Endothelial cell of umbilical vein (primary cell): ENCODE measurements at regions not wholly inside any gene's neighbourhood (a gene's known extent, or its start where the extent isn't known, plus 50 kb on each side); places are given as distances from the start of the nearest gene placed in this dataset.

ENCODE experiments used
- BruUV-seq: library from RNA; stranded (reverse); fragments of 400-500 nt; replicated peaks from 2 replicates; lab custom pipeline; 2021; lab: Mats Ljungman, UMichigan
- CTCF ChIA-PET: fragments of 300-600, 350-600 bp; sonication (Branson Sonifier 250); formaldehyde crosslinking; loops from one replicate; lab custom pipeline; 2021; ENCODE audit warnings: antibody characterized with exemption, inconsistent platforms; lab: Charles Lee
- POLR2A ChIA-PET: fragments of 300-600, 350-600 bp; sonication (Branson Sonifier 250); formaldehyde crosslinking; loops from one replicate; lab custom pipeline; 2021; ENCODE audit warnings: antibody characterized with exemption, inconsistent platforms; lab: Charles Lee
- DNase-seq: peaks from one replicate; pipeline ENCODE4 v3.0.0-alpha.2; 2011; ENCODE audit warnings: low read depth, low spot score
- FAIRE-seq: peaks from 2 replicates; lab custom pipeline; 2011; peaks lifted over from hg19 to GRCh38; lab: Jason Lieb, UNC
- H2AFZ ChIP-seq: 2 replicates; pipeline ENCODE4 v1.6.0; 2012; ENCODE audit warnings: low read depth, low read length, control low read depth, inconsistent platforms
- H3K27ac ChIP-seq: 2 replicates; pipeline ENCODE4 v1.5.1; 2011; ENCODE audit warnings: low read depth, mild to moderate bottlenecking, control low read depth, low read length, moderate library complexity; ENCODE audit not compliant: insufficient read depth
- H3K27me3 ChIP-seq, 2 experiments: 2 replicates each; pipeline versions ENCODE4 v1.6.0 to v1.6.1; 2011; ENCODE audit warnings: low read length in 2 of 2, mixed read lengths in 1 of 2; ENCODE audit not compliant: control insufficient read depth in 2 of 2, insufficient read depth in 2 of 2
- H3K36me3 ChIP-seq, 2 experiments: 2 replicates in 1 of 2; 3 replicates in 1 of 2; pipeline ENCODE4 v1.5.1; 2011; ENCODE audit warnings: low read length in 2 of 2, mild to moderate bottlenecking in 1 of 2, moderate library complexity in 1 of 2; ENCODE audit not compliant: control insufficient read depth in 2 of 2, insufficient read depth in 2 of 2; ENCODE audit errors: extremely low read depth in 1 of 2
- H3K4me1 ChIP-seq: 3 replicates; pipeline ENCODE4 v1.5.1; 2011; ENCODE audit warnings: mild to moderate bottlenecking, low read length; ENCODE audit not compliant: control insufficient read depth, insufficient read depth; ENCODE audit errors: extremely low read depth
- H3K4me2 ChIP-seq: 2 replicates; pipeline ENCODE4 v1.6.1; 2011; ENCODE audit warnings: low read length, control low read depth, mixed read lengths; ENCODE audit not compliant: insufficient read depth
- H3K4me3 ChIP-seq, 3 experiments: fragments of 200-600 bp in 1 of 3; sonication (generic), shearing (Covaris generic) in 1 of 3; replicated peaks in 1 of 3; 2 replicates each; pipeline ENCODE4 v1.5.1; 2011 to 2016; ENCODE audit warnings: control low read depth in 3 of 3, low read length in 3 of 3, mild to moderate bottlenecking in 2 of 3, inconsistent platforms in 1 of 3, low read depth in 1 of 3, moderate library complexity in 1 of 3; ENCODE audit not compliant: insufficient read depth in 1 of 3
- H3K79me2 ChIP-seq: 2 replicates; pipeline ENCODE4 v1.6.0; 2012; ENCODE audit warnings: low read length, inconsistent platforms; ENCODE audit not compliant: control insufficient read depth, insufficient read depth
- H3K9ac ChIP-seq: replicated peaks from 2 replicates; pipeline ENCODE3; 2011; ENCODE audit warnings: low read length, control low read depth; ENCODE audit not compliant: insufficient read depth; ENCODE audit errors: extremely low read depth
- H3K9me1 ChIP-seq: replicated peaks from 3 replicates; pipeline ENCODE4 v1.6.0; 2011; ENCODE audit warnings: mild to moderate bottlenecking, low read length; ENCODE audit not compliant: control insufficient read depth, insufficient read depth; ENCODE audit errors: extremely low read depth
- H3K9me3 ChIP-seq: replicated peaks from 2 replicates; pipeline ENCODE4 v1.5.1; 2012; ENCODE audit warnings: low read length, inconsistent platforms; ENCODE audit not compliant: control insufficient read depth, insufficient read depth
- H4K20me1 ChIP-seq: replicated peaks from 2 replicates; pipeline ENCODE3; 2011; ENCODE audit warnings: mild to moderate bottlenecking, low read length; ENCODE audit not compliant: control insufficient read depth, insufficient read depth; ENCODE audit errors: extremely low read depth
- CTCF ChIP-seq, 2 donors: IDR thresholded peaks; 1 replicate in 1 of 2; 2 replicates in 1 of 2; pipeline ENCODE4 v1.5.1; 2011; ENCODE audit warnings: low read length in 2 of 2, mild to moderate bottlenecking in 2 of 2, moderate library complexity in 2 of 2, control low read depth in 1 of 2, inconsistent platforms in 1 of 2, low read depth in 1 of 2; ENCODE audit not compliant: insufficient read depth in 1 of 2; ENCODE audit errors: extremely low read depth in 1 of 2
- EZH2 ChIP-seq: IDR thresholded peaks from 2 replicates; pipeline ENCODE4 v1.6.1; 2012; ENCODE audit warnings: borderline replicate concordance, low read depth, mild to moderate bottlenecking, moderate library complexity, low read length, inconsistent platforms; ENCODE audit not compliant: severe bottlenecking
- FOS ChIP-seq: IDR thresholded peaks from 2 replicates; pipeline ENCODE4 v1.6.1; 2011; ENCODE audit warnings: mild to moderate bottlenecking, low read length, moderate library complexity, borderline replicate concordance; ENCODE audit not compliant: insufficient read depth
- GATA2 ChIP-seq: IDR thresholded peaks from 2 replicates; pipeline ENCODE4 v1.7.0; 2011; ENCODE audit warnings: low read depth, mild to moderate bottlenecking, moderate library complexity, mixed read lengths, low read length; ENCODE audit not compliant: insufficient read length, insufficient read depth
- MAX ChIP-seq: IDR thresholded peaks from 2 replicates; pipeline ENCODE4 v1.6.1; 2011; ENCODE audit not compliant: insufficient read depth, insufficient read length
- MYC ChIP-seq: IDR thresholded peaks from one replicate; pipeline ENCODE4 v1.6.1; 2011; ENCODE audit warnings: mild to moderate bottlenecking, low read depth, low read length
- POLR2A ChIP-seq: IDR thresholded peaks from 2 replicates; pipeline ENCODE4 v1.6.1; 2012; ENCODE audit warnings: low read depth, mild to moderate bottlenecking, control low read depth, low read length
- POLR2AphosphoS5 ChIP-seq: IDR thresholded peaks from 2 replicates; pipeline ENCODE4 v1.6.1; 2012; ENCODE audit warnings: low read depth, mild to moderate bottlenecking, control low read depth, low read length, moderate library complexity; ENCODE audit not compliant: insufficient read depth
- dilution Hi-C: fragments of 300-500 bp; cut with MboI; formaldehyde crosslinking; loops from one replicate; pipeline ENCODE4 v1.15.0; 2019; ENCODE audit warnings: low sequenced_read_pairs; ENCODE audit not compliant: extremely low pct_ligation_motif_present
- intact Hi-C: fragments of 100-400 bp; cut with micrococcal nuclease; formaldehyde crosslinking; loops from one replicate; pipeline ENCODE4 v1.10.0; 2022

DNA sequence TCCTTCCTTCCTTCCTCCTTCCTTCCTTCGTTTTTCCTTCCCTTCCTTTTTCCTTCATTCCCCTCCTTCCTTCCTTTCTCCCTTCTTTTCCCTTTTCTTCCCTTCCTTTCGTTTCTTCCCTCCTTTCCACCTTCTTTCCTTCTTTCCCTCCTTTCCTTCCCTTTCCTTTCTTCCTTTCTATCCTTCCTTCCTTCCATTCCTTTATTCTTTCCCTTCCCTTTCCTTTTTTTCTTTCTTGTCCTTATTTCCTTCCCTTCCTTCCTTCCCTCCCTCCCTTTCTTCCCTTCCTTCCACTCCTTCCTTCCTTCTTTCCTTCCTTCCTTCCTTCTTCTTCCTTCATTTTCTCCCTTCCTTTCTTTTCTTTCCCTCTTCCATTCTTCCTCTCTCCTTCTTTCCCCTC is 394.6 kb downstream of the GABRB3 start:
- TF ChIP-seq GATA2 (no peak), MAX (no peak), EZH2 (no peak), MYC (no peak), FOS (no peak), CTCF (IDR thresholded peaks at IDR 0.05; ENCODE audit: extremely low read depth in 1 of 2, insufficient read depth in 1 of 2, low read depth in 1 of 2, low read length in 2 of 2) (no peak), POLR2A (no peak)
- no TSS peak for BruUV-seq
- H3K9me3 ChIP-seq, result peaks cover 13% of the 10 kb centered on the region
- H4K20me1 ChIP-seq, result no peaks in the 10 kb centered on the region
- dilution Hi-C loops (no loop called here), intact Hi-C loops (no loop called here)
- DNase-seq, result no peak
- no peak for FAIRE-seq
- no peaks in the 10 kb centered on the region for H3K36me3 ChIP-seq
- no peak overlapping the region for H3K4me3 ChIP-seq
- no peak overlapping the region for H3K27ac ChIP-seq
- H3K4me1 ChIP-seq, result no peaks in the 10 kb centered on the region
- no peak overlapping the region for H2AFZ ChIP-seq
- no peak overlapping the region for H3K4me2 ChIP-seq
- H3K79me2 ChIP-seq, result no peaks in the 10 kb centered on the region
- H3K27me3 ChIP-seq, result no peaks in the 10 kb centered on the region
- ChIA-PET CTCF (no interaction called here), POLR2A (no interaction called here)
- H3K9ac ChIP-seq, result no peak overlapping the region
- H3K9me1 ChIP-seq, result no peaks in the 10 kb centered on the region

- H3K9ac ChIP-seq, result no peak overlapping the region
- no peak overlapping the region for H3K4me2 ChIP-seq
- H3K9me1 ChIP-seq, result no peaks in the 10 kb centered on the region
- ChIA-PET CTCF (no interaction called here), POLR2A (no interaction called here)
- no peak overlapping the region for H3K4me3 ChIP-seq
- no peaks in the 10 kb centered on the region for H3K27me3 ChIP-seq
- BruUV-seq, result no TSS peak
- no peaks in the 10 kb centered on the region for H4K20me1 ChIP-seq
- H3K36me3 ChIP-seq, result no peaks in the 10 kb centered on the region
- dilution Hi-C loops, result no loop called here
- H2AFZ ChIP-seq, result no peak overlapping the region
- H3K4me1 ChIP-seq, result no peaks in the 10 kb centered on the region
- H3K27ac ChIP-seq, result no peak overlapping the region
- H3K79me2 ChIP-seq, result no peaks in the 10 kb centered on the region
- FAIRE-seq (no peak), DNase-seq (no peak)
- H3K9me3 ChIP-seq, result peaks cover 13% of the 10 kb centered on the region
- intact Hi-C loops, result no loop called here
- no peak for TF ChIP-seq POLR2AphosphoS5
- TF ChIP-seq MYC, result no peak
- no peak for TF ChIP-seq GATA2
- no peak for TF ChIP-seq FOS
- no peak for TF ChIP-seq CTCF (IDR thresholded peaks at IDR 0.05; ENCODE audit: extremely low read depth in 1 of 2, insufficient read depth in 1 of 2, low read depth in 1 of 2, low read length in 2 of 2)
- no peak for TF ChIP-seq EZH2
- TF ChIP-seq POLR2A, result no peak
These were observed 396.6 kb downstream of the GABRB3 start for GRCh38 chr15:26376243-26376642.
